ENCODE measurements at regions not wholly inside any gene's neighbourhood (a gene's known extent, or its start where the extent isn't known, plus 50 kb on each side); places are given as distances from the start of the nearest gene placed in this dataset.

DNA sequence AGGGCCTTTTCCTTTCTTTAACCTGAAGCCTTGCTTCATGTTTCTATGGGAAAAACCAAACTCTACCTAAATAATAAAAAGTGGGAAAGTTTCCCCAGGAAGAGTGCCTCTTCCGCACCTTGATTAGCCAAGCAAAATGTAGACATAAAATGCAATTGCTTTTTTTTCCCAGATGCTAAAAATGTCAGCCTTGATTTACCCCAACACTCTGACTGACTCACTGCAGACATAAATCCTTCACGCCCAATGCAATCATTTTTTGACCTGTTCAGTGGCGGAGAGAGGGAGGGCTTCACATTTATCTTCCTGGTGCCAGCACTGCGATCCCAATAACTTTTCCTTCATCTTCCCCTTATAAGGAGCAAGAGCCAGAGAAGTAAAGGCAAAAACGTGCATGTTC is 261.5 kb downstream of the SEC16B start:
- Histone ChIP-seq H3K9ac (ENCODE audit: low read length) (no peak overlapping the region), H2AFZ (ENCODE audit: insufficient read depth, low read depth, low read length, poor library complexity, severe bottlenecking) (no peak overlapping the region), H3K4me2 (replicated peaks; ENCODE audit: low read depth, low read length, poor library complexity, severe bottlenecking) (no peak overlapping the region), H3K79me2 (ENCODE audit: control insufficient read depth, insufficient read depth, low read length) (no peaks in the 10 kb centered on the region), H3K36me3 (replicated peaks in 1 of 2; ENCODE audit: control extremely low read depth in 1 of 2, control insufficient read depth in 1 of 2, extremely low read depth in 1 of 2, insufficient read depth in 2 of 2, low read length in 1 of 2) (no peaks in the 10 kb centered on the region), H3K4me3 (ENCODE audit: control extremely low read depth in 1 of 5, extremely low read depth in 1 of 5, insufficient read depth in 1 of 5, low read depth in 2 of 5, low read length in 4 of 5) (no peak overlapping the region), H3K27me3 (replicated peaks in 1 of 4; ENCODE audit: control extremely low read depth in 1 of 4, control insufficient read depth in 3 of 4, insufficient read depth in 4 of 4, low read length in 3 of 4) (no peaks in the 10 kb centered on the region), H3K4me1 (ENCODE audit: control insufficient read depth in 2 of 2, insufficient read depth in 2 of 2, low read length in 2 of 2) (no peaks in the 10 kb centered on the region), H3K9me3 (ENCODE audit: control extremely low read depth in 1 of 3, control insufficient read depth in 2 of 3, insufficient read depth in 1 of 3, low read length in 2 of 3) (peaks cover 0 to 4% (median 0%) of the 10 kb centered on the region in 3 donors), H3K27ac (ENCODE audit: low read length in 2 of 2) (no peak overlapping the region), H4K20me1 (ENCODE audit: control insufficient read depth, insufficient read depth, low read length, poor library complexity, severe bottlenecking) (no peaks in the 10 kb centered on the region)
- no peak overlapping the region for H3K27ac Mint-ChIP-seq
- H3K4me3 Mint-ChIP-seq = no peak overlapping the region
- intact Hi-C loops (cut with micrococcal nuclease) = no loop called here
- no peaks in the 10 kb centered on the region for H3K27me3 Mint-ChIP-seq
- TF ChIP-seq EZH2 (IDR thresholded peaks at IDR 0.05; ENCODE audit: borderline replicate concordance, insufficient read depth, low read depth, low read length, poor library complexity, severe bottlenecking) = no peak
- TF ChIP-seq, protein P1, sequence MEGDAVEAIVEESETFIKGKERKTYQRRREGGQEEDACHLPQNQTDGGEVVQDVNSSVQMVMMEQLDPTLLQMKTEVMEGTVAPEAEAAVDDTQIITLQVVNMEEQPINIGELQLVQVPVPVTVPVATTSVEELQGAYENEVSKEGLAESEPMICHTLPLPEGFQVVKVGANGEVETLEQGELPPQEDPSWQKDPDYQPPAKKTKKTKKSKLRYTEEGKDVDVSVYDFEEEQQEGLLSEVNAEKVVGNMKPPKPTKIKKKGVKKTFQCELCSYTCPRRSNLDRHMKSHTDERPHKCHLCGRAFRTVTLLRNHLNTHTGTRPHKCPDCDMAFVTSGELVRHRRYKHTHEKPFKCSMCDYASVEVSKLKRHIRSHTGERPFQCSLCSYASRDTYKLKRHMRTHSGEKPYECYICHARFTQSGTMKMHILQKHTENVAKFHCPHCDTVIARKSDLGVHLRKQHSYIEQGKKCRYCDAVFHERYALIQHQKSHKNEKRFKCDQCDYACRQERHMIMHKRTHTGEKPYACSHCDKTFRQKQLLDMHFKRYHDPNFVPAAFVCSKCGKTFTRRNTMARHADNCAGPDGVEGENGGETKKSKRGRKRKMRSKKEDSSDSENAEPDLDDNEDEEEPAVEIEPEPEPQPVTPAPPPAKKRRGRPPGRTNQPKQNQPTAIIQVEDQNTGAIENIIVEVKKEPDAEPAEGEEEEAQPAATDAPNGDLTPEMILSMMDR (IDR thresholded peaks at IDR 0.05) = no peak
- peaks cover 2% of the 10 kb centered on the region for H3K9me3 Mint-ChIP-seq (ENCODE audit: insufficient read depth)
- no peak for DNase-seq
- ChIA-PET CTCF (no interaction called here), POLR2A (no interaction called here)
- no peaks in the 10 kb centered on the region for H3K4me1 Mint-ChIP-seq
- no CpG with 5 or more reads among the region's 5 CpGs for WGBS (ENCODE audit: insufficient coverage)
- no peak for ATAC-seq (ENCODE audit: low read depth)

DNA sequence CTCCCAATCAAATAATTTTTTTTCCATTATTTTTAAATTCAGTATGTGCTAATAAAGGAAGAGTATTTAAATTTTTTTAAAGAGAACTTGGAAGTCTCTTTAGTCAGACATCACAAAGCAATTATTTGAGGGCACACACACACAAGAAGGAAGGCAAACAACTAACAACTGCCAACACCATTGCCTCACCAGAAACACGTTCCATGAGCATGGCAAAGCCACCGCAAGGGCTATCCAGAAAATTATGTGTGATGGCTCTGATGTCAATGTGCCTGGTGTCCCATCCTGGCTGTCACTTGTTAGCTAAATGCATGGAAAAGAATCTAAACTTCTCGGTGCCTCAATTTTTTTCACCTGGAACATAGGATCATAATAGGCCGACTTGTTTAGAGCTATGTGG is 262.9 kb downstream of the SEC16B start:
- H3K27ac ChIP-seq (ENCODE audit: low read length in 2 of 2) = no peak overlapping the region
- no CpG with 5 or more reads among the region's 4 CpGs for WGBS (ENCODE audit: insufficient coverage)
- no peaks in the 10 kb centered on the region for H3K4me1 ChIP-seq (ENCODE audit: control insufficient read depth in 2 of 2, insufficient read depth in 2 of 2, low read length in 2 of 2)
- H3K4me1 Mint-ChIP-seq = no peaks in the 10 kb centered on the region
- no peaks in the 10 kb centered on the region for H3K27me3 ChIP-seq (replicated peaks in 1 of 4; ENCODE audit: control extremely low read depth in 1 of 4, control insufficient read depth in 3 of 4, insufficient read depth in 4 of 4, low read length in 3 of 4)
- TF ChIP-seq EZH2 (IDR thresholded peaks at IDR 0.05; ENCODE audit: borderline replicate concordance, insufficient read depth, low read depth, low read length, poor library complexity, severe bottlenecking) = no peak
- TF ChIP-seq, protein P1 (IDR thresholded peaks at IDR 0.05) = no peak
- H3K4me3 Mint-ChIP-seq = no peak overlapping the region
- no peak overlapping the region for H2AFZ ChIP-seq (ENCODE audit: insufficient read depth, low read depth, low read length, poor library complexity, severe bottlenecking)
- ATAC-seq (ENCODE audit: low read depth) = no peak
- no peak overlapping the region for H3K4me2 ChIP-seq (replicated peaks; ENCODE audit: low read depth, low read length, poor library complexity, severe bottlenecking)
- no peaks in the 10 kb centered on the region for H4K20me1 ChIP-seq (ENCODE audit: control insufficient read depth, insufficient read depth, low read length, poor library complexity, severe bottlenecking)
- H3K9me3 ChIP-seq (ENCODE audit: control extremely low read depth in 1 of 3, control insufficient read depth in 2 of 3, insufficient read depth in 1 of 3, low read length in 2 of 3) = peaks cover 0 to 4% (median 0%) of the 10 kb centered on the region in 3 donors
- peaks cover 2% of the 10 kb centered on the region for H3K9me3 Mint-ChIP-seq (ENCODE audit: insufficient read depth)
- DNase-seq = no peak
- POLR2A ChIA-PET = no interaction called here
- no peaks in the 10 kb centered on the region for H3K36me3 ChIP-seq (replicated peaks in 1 of 2; ENCODE audit: control extremely low read depth in 1 of 2, control insufficient read depth in 1 of 2, extremely low read depth in 1 of 2, insufficient read depth in 2 of 2, low read length in 1 of 2)
- H3K79me2 ChIP-seq (ENCODE audit: control insufficient read depth, insufficient read depth, low read length) = no peaks in the 10 kb centered on the region
- H3K27me3 Mint-ChIP-seq = no peaks in the 10 kb centered on the region
- H3K4me3 ChIP-seq (ENCODE audit: control extremely low read depth in 1 of 5, extremely low read depth in 1 of 5, insufficient read depth in 1 of 5, low read depth in 2 of 5, low read length in 4 of 5) = no peak overlapping the region
- intact Hi-C loops (cut with micrococcal nuclease) = no loop called here
- no peak overlapping the region for H3K27ac Mint-ChIP-seq
- CTCF ChIA-PET = no interaction called here
- no peak overlapping the region for H3K9ac ChIP-seq (ENCODE audit: low read length)

Measured in B cell (primary cell).